ENCODE measurements at regions not wholly inside any gene's neighbourhood (a gene's known extent, or its start where the extent isn't known, plus 50 kb on each side); places are given as distances from the start of the nearest gene placed in this dataset.

- no peaks in the 10 kb centered on the region for H3K27me3 ChIP-seq (replicated peaks; ENCODE audit: insufficient read depth, low read length)
- TF ChIP-seq EZH2 (optimal IDR thresholded peaks at IDR 0.05; ENCODE audit: low read depth, low read length) (no peak), CTCF (IDR thresholded peaks at IDR 0.05; ENCODE audit: low read length) (peak; percentile 52)
- DNase-seq = peak; percentile 40
- H3K9me2 ChIP-seq (replicated peaks; ENCODE audit: insufficient read depth, low read length) = no peaks in the 10 kb centered on the region
- no peak overlapping the region for H3K4me3 ChIP-seq (ENCODE audit: low read length)
- no peak overlapping the region for H3K4me2 ChIP-seq (ENCODE audit: low read depth, low read length)
- no peaks in the 10 kb centered on the region for H3K9me3 ChIP-seq (replicated peaks; ENCODE audit: insufficient read depth, low read length)
- no peak overlapping the region for H3K27ac ChIP-seq (ENCODE audit: low read length)
- no peak overlapping the region for H2AFZ ChIP-seq (ENCODE audit: low read length)
- no peaks in the 10 kb centered on the region for H4K20me1 ChIP-seq (ENCODE audit: insufficient read depth, low read length)
- no peaks in the 10 kb centered on the region for H3K4me1 ChIP-seq (ENCODE audit: low read length)
- no peak overlapping the region for H3K9ac ChIP-seq (ENCODE audit: low read length)
- H3F3A ChIP-seq (ENCODE audit: insufficient read depth, low read length) = no peaks in the 10 kb centered on the region
- no peaks in the 10 kb centered on the region for H3K36me3 ChIP-seq (replicated peaks; ENCODE audit: insufficient read depth, low read length)
- no peaks in the 10 kb centered on the region for H3K79me2 ChIP-seq (ENCODE audit: low read length)
Observed at GRCh38 chr5:102090770-102091169, 205.3 kb downstream of the SLCO4C1 start.

GRCh38 chr5:102089883-102090282 lies 206.2 kb downstream of the SLCO4C1 start:
- H3K9me2 ChIP-seq (replicated peaks; ENCODE audit: insufficient read depth, low read length) = no peaks in the 10 kb centered on the region
- DNase-seq = no peak
- H3F3A ChIP-seq (ENCODE audit: insufficient read depth, low read length) = no peaks in the 10 kb centered on the region
- no peak overlapping the region for H3K9ac ChIP-seq (ENCODE audit: low read length)
- no peaks in the 10 kb centered on the region for H3K9me3 ChIP-seq (replicated peaks; ENCODE audit: insufficient read depth, low read length)
- no peak for TF ChIP-seq EZH2phosphoT487 (IDR thresholded peaks at IDR 0.05; ENCODE audit: low read length)
- TF ChIP-seq CTCF (IDR thresholded peaks at IDR 0.05; ENCODE audit: low read length) = no peak
- H3K4me3 ChIP-seq (ENCODE audit: low read length) = no peak overlapping the region
- no peaks in the 10 kb centered on the region for H3K79me2 ChIP-seq (ENCODE audit: low read length)
- H4K20me1 ChIP-seq (ENCODE audit: insufficient read depth, low read length) = no peaks in the 10 kb centered on the region
- H2AFZ ChIP-seq (ENCODE audit: low read length) = no peak overlapping the region
- no peaks in the 10 kb centered on the region for H3K4me1 ChIP-seq (ENCODE audit: low read length)
- H3K27ac ChIP-seq (ENCODE audit: low read length) = no peak overlapping the region
- H3K36me3 ChIP-seq (replicated peaks; ENCODE audit: insufficient read depth, low read length) = no peaks in the 10 kb centered on the region
- H3K27me3 ChIP-seq (replicated peaks; ENCODE audit: insufficient read depth, low read length) = no peaks in the 10 kb centered on the region
- H3K4me2 ChIP-seq (ENCODE audit: low read depth, low read length) = no peak overlapping the region

GRCh38 chr5:102087906-102088305 lies 208.2 kb downstream of the SLCO4C1 start:
- no peak overlapping the region for H2AFZ ChIP-seq (ENCODE audit: low read length)
- H3K27ac ChIP-seq (ENCODE audit: low read length) = no peak overlapping the region
- no peak overlapping the region for H3K4me3 ChIP-seq (ENCODE audit: low read length)
- no peaks in the 10 kb centered on the region for H3K27me3 ChIP-seq (replicated peaks; ENCODE audit: insufficient read depth, low read length)
- H3K9me3 ChIP-seq (replicated peaks; ENCODE audit: insufficient read depth, low read length) = no peaks in the 10 kb centered on the region
- H3K36me3 ChIP-seq (replicated peaks; ENCODE audit: insufficient read depth, low read length) = no peaks in the 10 kb centered on the region
- TF ChIP-seq CTCF (IDR thresholded peaks at IDR 0.05; ENCODE audit: low read length) (no peak), EZH2phosphoT487 (IDR thresholded peaks at IDR 0.05; ENCODE audit: low read length) (no peak), EZH2 (optimal IDR thresholded peaks at IDR 0.05; ENCODE audit: low read depth, low read length) (no peak)
- H3K9ac ChIP-seq (ENCODE audit: low read length) = no peak overlapping the region
- no peaks in the 10 kb centered on the region for H3K4me1 ChIP-seq (ENCODE audit: low read length)
- no peaks in the 10 kb centered on the region for H3F3A ChIP-seq (ENCODE audit: insufficient read depth, low read length)
- H3K4me2 ChIP-seq (ENCODE audit: low read depth, low read length) = no peak overlapping the region
- DNase-seq = no peak
- H4K20me1 ChIP-seq (ENCODE audit: insufficient read depth, low read length) = no peaks in the 10 kb centered on the region
- H3K79me2 ChIP-seq (ENCODE audit: low read length) = no peaks in the 10 kb centered on the region
- no peaks in the 10 kb centered on the region for H3K9me2 ChIP-seq (replicated peaks; ENCODE audit: insufficient read depth, low read length)
